GM21737 (cell line): ENCODE measurements at regions not wholly inside any gene's neighbourhood (a gene's known extent, or its start where the extent isn't known, plus 50 kb on each side); places are given as distances from the start of the nearest gene placed in this dataset.
"Not testable (repeated sequence)": the region's sequence is repeated elsewhere in the genome, so short reads cannot be mapped to it uniquely, and the experiment has no call there.

Experiments
- ATAC-seq: cut with Tn5 transposase; IDR thresholded peaks from one replicate; pipeline ENCODE4 v1.9.1; 2021; ENCODE audit warnings: mild to moderate bottlenecking, moderate library complexity; ENCODE audit not compliant: unreplicated experiment

DNA sequence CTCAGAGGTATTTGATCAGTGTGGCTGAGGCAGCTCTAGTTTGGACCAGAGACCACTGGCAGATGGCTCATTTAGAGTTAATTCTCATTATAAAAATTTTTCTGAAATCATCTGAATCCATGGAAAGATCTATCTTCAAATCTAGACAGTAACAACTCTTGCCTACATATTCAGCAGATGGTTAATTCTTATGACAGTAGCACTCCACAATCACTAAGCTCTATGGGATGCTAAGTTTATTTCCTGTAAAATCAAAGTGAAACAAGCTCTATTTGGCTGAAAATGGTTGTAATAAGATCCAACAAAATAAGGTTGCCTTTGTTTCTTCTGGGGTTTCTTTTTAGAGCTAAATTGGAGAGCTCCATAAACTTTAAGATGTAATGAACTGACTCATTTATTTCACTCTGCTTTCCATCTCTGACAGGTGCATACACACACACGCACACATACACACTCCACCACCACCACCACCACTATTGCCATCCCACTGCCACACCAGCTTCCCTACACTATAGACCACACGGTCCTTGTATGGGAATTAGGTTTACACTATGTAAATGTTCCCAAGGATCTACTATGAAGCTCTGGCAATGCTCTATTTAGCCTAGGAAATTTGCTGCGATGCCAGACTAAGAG, 293.1 kb downstream of the RPAP3 start:
- no peak for ATAC-seq

DNA sequence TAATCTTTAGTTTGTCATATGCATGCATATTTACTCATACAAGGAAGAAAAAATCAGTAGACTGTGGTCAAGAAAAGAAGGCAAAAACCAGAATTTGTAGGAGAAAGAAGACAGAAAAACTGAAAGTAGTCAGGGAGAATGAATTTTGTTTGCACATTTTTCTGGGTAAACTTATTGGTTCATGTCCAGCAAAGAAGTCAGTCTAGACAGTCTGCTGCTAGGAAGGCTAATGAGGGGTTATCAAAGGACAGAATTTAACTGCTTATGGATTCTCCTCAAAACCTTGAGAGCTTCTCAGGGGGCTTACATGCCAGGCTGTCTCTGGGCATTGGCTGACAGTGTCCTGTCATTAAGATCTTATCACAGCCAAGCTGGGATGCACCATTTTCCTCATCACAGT, 293.9 kb downstream of the RPAP3 start:
- ATAC-seq = no peak

DNA sequence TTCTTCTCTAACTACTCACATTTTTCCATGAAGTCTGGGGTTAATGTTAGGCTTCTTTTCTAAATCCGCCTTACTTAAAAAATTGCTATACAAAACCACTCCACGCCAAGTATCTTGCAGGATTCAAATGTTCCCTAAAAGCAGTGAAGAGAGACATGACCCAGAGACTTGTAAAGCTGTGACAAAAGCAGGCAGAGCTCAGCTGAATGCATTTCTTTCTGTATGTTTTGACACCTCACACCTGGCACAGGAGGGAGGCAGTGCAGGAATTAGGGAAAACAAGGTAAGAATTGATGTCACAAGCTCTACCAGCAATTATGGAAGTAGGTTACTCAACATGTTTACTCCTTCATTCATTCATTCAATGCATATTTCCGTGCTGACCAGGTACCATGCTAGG, 295.0 kb downstream of the RPAP3 start:
- ATAC-seq = no peak

- no peak for ATAC-seq
These were observed 295.4 kb downstream of the RPAP3 start for GRCh38 chr12:47410383-47410782.

DNA sequence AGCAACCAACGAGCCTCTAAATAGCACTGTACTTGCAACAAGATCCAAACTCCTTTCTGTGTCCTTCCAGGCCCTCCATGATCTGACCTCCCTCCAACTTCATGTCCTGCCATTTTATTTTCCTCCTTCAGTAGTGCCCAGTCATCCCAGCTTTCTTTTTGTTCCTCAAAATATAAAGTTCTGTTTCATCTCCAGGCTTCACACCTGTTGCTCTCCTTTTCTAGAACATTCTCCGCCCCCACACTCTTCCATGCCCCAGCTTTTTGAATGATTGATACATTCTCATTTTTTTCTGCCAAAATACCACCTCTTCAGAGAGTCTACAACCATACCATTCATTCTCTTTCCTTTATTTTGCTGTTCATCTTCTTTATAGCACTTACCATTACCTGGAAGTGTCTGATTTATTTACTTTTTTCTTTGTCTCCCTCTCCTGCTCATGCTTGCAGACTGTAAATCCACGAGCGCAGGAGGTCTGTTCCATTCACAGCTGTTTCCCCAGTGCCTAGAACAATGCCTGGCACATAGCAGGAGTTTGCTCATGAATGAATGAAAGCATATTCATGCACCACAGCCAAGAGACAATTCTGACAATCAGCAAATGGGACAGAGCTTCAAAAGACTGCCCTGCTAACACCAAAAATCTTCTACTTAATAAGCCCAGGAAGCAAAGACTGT, 296.4 kb downstream of the RPAP3 start:
- ATAC-seq = no peak

GRCh38 chr12:47408171-47408871, 297.5 kb downstream of the RPAP3 start:
- peak; percentile 89 for ATAC-seq

GRCh38 chr12:47407463-47408129, 298.2 kb downstream of the RPAP3 start:
- ATAC-seq = no peak

GRCh38 chr12:47403681-47404080, 302.1 kb downstream of the RPAP3 start:
- no peak for ATAC-seq

GRCh38 chr12:47401196-47401595, 304.6 kb downstream of the RPAP3 start:
- not testable (repeated sequence) for ATAC-seq

DNA sequence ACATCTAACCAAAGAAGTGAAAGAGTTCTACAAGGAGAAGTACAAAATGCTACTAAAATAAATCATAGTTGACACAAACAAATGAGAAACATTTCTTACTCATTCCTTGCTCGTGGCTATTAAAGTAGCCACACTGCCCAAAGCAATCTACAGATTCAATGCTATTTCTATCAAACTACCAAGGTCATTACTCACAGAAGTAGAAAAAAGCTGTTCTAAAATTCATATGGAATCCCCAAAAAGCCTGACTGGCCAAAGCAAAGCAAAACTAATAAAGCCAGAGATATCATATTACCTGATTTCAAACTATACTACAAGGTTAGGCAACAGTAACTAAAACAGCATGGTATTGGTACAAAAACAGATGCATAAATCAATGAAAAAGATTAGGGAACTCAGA, 305.6 kb downstream of the RPAP3 start:
- ATAC-seq = no peak

GRCh38 chr12:47397664-47398281, 308.1 kb downstream of the RPAP3 start:
- ATAC-seq = no peak

- ATAC-seq = no peak
These were observed 308.7 kb downstream of the RPAP3 start for GRCh38 chr12:47396902-47397663.

DNA sequence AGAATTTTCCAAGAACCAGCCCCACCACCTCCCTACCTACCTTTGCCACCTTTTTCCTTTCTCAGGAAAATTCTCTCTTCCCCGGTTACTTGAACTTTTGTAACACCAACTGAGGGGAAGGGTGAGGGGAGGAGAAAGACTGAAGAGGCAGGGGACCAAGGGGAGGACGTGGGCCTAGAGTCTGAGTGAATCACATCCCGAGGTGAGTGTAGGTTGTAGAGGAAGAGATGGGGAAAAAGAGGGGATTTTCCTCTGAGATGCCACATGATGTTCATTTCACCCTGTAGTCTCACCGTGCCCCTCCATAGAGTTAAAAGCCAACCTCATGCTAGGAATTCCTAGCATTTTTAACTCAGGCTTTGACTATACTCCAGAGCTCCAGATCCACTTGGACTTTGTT, 311.8 kb downstream of the RPAP3 start:
- no peak for ATAC-seq

GRCh38 chr12:47393403-47393790, 312.4 kb downstream of the RPAP3 start:
- no peak for ATAC-seq

GRCh38 chr12:47391566-47391965, 311.8 kb upstream of the AMIGO2 start:
- ATAC-seq = no peak

DNA sequence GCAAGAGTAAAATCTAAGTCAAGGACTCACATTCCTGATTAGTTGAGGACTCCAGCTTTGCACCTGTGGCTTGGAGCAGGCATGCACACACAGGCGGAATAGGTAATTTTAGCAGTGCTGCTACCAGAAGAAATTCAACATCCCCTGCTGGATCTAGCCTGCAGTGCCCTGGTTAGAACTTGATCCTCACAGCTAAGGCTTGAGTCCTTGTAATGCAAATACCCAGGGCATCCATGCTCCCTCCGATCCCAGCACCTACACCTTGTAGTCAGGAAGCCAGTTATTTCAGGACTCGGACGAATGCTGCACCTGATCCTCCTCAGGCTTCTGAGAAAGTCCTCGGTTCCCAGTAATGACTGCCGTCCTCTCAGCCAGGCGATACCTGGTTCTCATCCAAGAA, 309.0 kb upstream of the AMIGO2 start:
- ATAC-seq = no peak

GRCh38 chr12:47387994-47388393, 308.2 kb upstream of the AMIGO2 start:
- no peak for ATAC-seq

GRCh38 chr12:47385653-47386052, 305.9 kb upstream of the AMIGO2 start:
- no peak for ATAC-seq

DNA sequence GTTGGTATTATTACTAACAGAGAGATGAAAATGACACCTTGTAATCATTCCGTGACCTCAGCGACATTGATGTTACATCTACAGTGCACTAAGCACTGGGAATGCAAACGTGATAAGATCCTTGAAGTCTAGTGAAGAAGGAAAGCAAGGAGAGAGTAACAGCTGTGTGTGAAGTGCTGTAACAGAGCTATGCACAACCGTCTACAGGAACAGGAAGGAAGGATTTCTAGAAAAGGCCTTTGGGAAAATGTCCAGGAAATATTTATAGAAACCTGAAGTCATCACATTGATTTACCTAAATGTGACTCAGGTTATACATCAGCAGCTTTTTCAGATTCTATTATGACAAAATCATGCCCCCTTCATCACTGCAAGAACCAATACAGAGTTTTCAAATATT, 304.2 kb upstream of the AMIGO2 start:
- no peak for ATAC-seq

GRCh38 chr12:47382305-47382704, 302.5 kb upstream of the AMIGO2 start:
- no peak for ATAC-seq

- ATAC-seq = no peak
These were observed 299.1 kb upstream of the AMIGO2 start for GRCh38 chr12:47378907-47379306.
